ENCODE measurements at regions not wholly inside any gene's neighbourhood (a gene's known extent, or its start where the extent isn't known, plus 50 kb on each side); places are given as distances from the start of the nearest gene placed in this dataset.
"Not testable (repeated sequence)": the region's sequence is repeated elsewhere in the genome, so short reads cannot be mapped to it uniquely, and the experiment has no call there.

DNA sequence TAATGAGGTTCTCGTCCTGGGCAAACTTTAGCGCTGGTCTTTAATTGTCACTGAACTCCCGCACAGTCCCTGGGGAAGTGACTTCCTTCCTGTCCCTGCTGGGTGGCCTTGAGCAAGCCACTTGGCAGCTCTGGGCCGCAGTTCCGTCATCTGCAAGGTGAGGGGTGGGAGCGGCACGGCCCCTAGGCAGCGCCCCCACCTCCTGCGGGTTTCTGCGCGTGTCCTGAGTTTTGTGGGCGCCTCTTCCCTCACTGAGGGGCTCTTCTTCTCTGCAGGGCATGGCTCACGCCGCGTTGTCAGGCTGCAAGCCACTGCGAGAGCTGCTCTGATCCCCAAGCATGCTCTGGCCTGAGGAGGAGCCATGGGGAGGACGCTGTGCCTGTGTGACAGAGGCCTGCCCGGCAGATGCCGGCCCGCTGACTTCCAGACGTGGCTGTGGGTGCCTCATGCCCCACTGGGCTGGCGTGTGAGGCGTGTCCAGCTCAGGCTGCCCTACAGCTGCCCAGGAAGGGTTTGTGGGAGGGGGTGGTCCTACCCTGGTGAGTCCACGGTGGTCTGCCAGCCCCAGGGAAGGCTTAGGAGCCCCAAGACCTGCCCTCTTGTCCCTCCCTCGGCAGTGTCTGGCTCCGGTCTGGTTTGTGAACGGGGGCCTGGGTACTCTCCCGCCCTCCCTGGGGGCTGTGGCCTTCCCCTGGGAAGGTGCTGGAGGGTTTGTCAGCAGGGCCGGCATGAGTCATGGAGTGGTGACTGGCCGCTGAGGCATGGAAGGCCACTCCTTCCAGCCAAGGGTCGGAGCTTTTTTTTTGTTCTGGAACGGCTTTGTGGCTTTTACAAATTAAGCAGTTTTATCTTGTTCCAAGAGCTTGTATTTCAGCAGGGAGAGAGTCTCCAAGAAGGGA, 182.0 kb downstream of the SEC14L1 start:
- no peak for DNase-seq

DNA sequence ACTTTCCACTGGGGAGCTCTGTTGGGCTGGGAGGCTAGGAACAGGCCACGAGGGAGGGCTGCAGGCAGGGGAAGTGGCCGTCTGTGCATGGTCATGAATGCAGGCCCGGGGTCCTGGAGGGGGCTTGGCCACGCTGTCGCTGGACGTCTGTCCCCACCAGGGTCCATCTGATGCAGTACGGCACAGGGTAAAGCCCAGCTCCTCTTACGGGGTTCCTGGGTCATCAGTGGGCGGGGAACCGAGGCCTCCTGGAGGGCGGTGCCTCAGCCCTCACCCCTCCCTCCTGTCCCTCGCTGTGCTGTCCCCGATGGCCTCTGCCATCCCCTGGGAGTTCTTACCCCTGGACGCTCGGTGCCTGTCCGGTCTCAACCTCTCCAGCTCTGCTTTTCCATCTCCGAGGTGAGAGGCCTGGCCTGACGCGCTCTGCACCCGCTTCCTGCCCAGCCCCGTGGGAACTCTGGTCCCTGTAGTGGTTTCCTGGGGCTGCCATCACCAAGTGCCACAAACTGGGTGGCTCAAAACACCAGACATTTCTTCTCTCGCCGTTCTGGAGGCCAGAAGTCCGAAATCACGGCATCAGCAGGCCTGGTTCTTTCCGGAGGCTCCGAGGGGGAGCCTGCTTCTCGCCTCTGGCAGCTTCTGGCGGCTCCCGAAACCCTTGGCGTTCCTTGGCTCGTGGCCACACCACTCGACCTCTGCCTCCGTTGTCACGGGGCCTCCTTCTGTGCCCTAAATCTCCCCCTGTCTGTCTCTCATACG, 182.8 kb downstream of the SEC14L1 start:
- DNase-seq: no peak

GRCh38 chr17:77324227-77324626, 183.5 kb downstream of the SEC14L1 start:
- no peak for DNase-seq

GRCh38 chr17:77325577-77326075, 184.9 kb downstream of the SEC14L1 start:
- no peak for DNase-seq

- no peak for DNase-seq
Measured at GRCh38 chr17:77326076-77326591, 185.4 kb downstream of the SEC14L1 start.

- DNase-seq: no peak
Measured at GRCh38 chr17:77326636-77327035, 185.9 kb downstream of the SEC14L1 start.

- no peak for DNase-seq
Measured at GRCh38 chr17:77327181-77327565, 186.4 kb downstream of the SEC14L1 start.

DNA sequence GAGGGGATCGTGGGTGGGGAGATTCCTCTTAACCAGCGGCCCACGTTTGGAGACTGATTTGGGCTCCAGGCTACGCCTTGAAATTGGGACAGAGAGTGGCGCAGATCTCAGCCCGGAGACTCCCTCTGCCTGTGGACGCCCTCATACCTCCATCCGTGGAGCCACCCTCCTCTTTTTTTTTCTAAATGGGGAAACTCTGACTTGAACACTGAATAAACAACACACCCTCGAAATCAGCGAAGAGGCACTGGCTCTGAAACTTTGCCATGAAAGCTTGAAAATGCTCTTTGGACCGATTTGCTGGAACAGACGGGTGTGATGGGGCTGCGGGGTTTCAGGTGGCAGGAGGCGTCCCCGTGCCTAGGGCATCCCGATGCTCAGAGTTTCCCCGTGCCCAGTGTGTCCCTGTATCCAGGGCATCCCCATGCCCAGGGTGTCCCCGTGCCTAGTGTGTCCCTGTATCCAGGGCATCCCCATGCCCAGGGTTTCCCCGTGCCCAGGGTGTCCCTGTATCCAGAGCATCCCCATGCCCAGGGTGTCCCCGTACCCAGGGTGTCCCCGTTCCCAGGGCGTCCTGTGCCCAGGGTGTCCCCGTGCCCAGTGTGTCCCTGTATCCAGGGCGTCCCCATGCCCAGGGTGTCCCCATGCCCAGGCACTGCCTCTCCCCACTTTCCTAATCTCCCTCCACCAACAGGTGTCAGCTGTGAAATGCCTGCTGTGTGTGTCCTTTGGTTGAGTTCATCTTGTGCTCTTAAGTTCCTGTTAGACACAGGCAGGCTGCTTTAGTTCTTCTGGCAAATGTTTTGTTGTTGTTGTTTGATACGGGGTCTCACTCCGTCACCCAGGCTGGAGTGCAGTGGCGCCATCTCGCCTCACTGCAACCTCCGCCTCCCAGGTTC, 187.0 kb downstream of the SEC14L1 start:
- no peak for DNase-seq

- no peak for DNase-seq
Measured at GRCh38 chr17:77328823-77329740, 188.3 kb downstream of the SEC14L1 start.

- DNase-seq: no peak
Measured at GRCh38 chr17:77329741-77330531, 189.2 kb downstream of the SEC14L1 start.

- DNase-seq: no peak
Measured at GRCh38 chr17:77330602-77331081, 189.9 kb downstream of the SEC14L1 start.

GRCh38 chr17:77331301-77331864, 190.6 kb downstream of the SEC14L1 start:
- peak; percentile 69 for DNase-seq

- no peak for DNase-seq
Measured at GRCh38 chr17:77332034-77332971, 191.5 kb downstream of the SEC14L1 start.

GRCh38 chr17:77332981-77333685, 192.4 kb downstream of the SEC14L1 start:
- DNase-seq: no peak

- DNase-seq: no peak
Measured at GRCh38 chr17:77337150-77337549, 196.4 kb downstream of the SEC14L1 start.

DNA sequence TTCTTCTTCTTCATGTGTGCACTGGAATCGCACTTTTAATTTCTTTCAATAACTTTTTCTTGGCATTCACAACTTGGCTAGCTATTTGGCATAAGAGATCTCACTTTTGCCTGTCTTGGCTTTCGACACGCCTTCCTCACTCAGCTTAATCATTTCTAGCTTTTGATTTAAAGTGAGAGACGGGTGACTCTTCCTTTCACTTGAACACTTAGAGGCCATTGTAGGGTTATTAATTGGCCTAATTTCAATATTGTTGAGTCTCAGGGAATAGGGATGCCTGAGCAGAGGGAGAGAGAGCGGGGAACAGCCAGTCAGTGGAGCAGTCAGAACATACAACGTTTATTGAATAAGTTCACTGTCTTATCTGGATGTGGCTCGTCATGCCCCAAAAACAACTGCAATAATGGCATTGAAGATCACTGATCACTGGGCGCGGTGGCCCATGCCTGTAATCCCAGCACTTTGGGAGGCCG, 200.3 kb downstream of the SEC14L1 start:
- DNase-seq: no peak

DNA sequence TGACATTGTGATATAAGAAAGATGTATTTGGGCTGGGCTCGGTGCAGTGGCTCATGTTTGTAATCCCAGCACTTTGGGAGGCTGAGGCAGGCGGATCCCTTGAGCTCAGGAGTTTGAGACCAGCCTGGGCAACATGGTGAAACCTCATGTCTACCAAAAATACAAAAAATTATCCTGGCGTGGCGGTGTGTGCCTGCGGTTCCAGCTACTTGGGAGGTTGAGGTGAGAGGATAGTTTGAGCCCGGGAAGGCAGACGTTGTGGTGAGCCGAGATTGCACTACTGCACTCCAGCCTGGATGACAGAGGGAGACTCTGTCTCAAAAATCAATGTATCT, 201.9 kb downstream of the SEC14L1 start:
- not testable (repeated sequence) for DNase-seq

All from NCI-H526 treated with DMSO at 0.1 percent for 48 hours (cell line).